ENCODE measurements at regions not wholly inside any gene's neighbourhood (a gene's known extent, or its start where the extent isn't known, plus 50 kb on each side); places are given as distances from the start of the nearest gene placed in this dataset.
"Not testable (repeated sequence)": the region's sequence is repeated elsewhere in the genome, so short reads cannot be mapped to it uniquely, and the experiment has no call there.

- in situ Hi-C loops (cut with MboI; ENCODE audit: low pct_unique_long_range_greater_than_20kb in 2 of 9, low sequenced_read_pairs in 9 of 9, unreplicated experiment in 9 of 9), result no loop called here
- ATAC-seq (replicated peaks in 6 of 8), result no peak
- Histone ChIP-seq H3K27ac (no peak overlapping the region), H3K4me1 (replicated peaks in 1 of 2) (no peaks in the 10 kb centered on the region), H3K4me3 (no peak overlapping the region)
Observed at GRCh38 chr21:21997390-21998333, 999.5 kb downstream of the NCAM2 start.

- ATAC-seq (replicated peaks in 6 of 8), result no peak
- no peak overlapping the region for H3K4me3 ChIP-seq
- no peaks in the 10 kb centered on the region for H3K4me1 ChIP-seq (replicated peaks in 1 of 2)
- WGBS, 10 experiments, result 0 to 86% (median 23%) methylated on average over 1 of the region's 1 CpG
- no peak overlapping the region for H3K27ac ChIP-seq
- in situ Hi-C loops (cut with MboI; ENCODE audit: low pct_unique_long_range_greater_than_20kb in 2 of 9, low sequenced_read_pairs in 9 of 9, unreplicated experiment in 9 of 9), result no loop called here
Observed at GRCh38 chr21:22019766-22020165, 1021.6 kb downstream of the NCAM2 start.

GRCh38 chr21:22020221-22020620 is 1022.0 kb downstream of the NCAM2 start:
- Histone ChIP-seq H3K27ac (no peak overlapping the region), H3K4me3 (no peak overlapping the region), H3K4me1 (replicated peaks in 1 of 2) (no peaks in the 10 kb centered on the region)
- in situ Hi-C loops (cut with MboI; ENCODE audit: low pct_unique_long_range_greater_than_20kb in 2 of 9, low sequenced_read_pairs in 9 of 9, unreplicated experiment in 9 of 9), result no loop called here
- 0 to 90% (median 7%) methylated on average over 1 to 3 of the region's 3 CpGs; no CpG with 5 or more reads in 1 of the 10 experiments for WGBS, 10 experiments
- ATAC-seq (replicated peaks in 6 of 8), result no peak

GRCh38 chr21:22023896-22024295 is 1025.7 kb downstream of the NCAM2 start:
- H3K4me1 ChIP-seq (replicated peaks in 1 of 2); ATAC-seq (replicated peaks in 6 of 8); H3K4me3 ChIP-seq; in situ Hi-C loops (cut with MboI; ENCODE audit: low pct_unique_long_range_greater_than_20kb in 2 of 9, low sequenced_read_pairs in 9 of 9, unreplicated experiment in 9 of 9); H3K27ac ChIP-seq: not testable (repeated sequence)
- 0 to 100% (median 40%) methylated on average over 1 to 2 of the region's 2 CpGs; no CpG with 5 or more reads in 1 of the 10 experiments for WGBS, 10 experiments

- no peak for ATAC-seq (replicated peaks in 6 of 8)
- in situ Hi-C loops (cut with MboI; ENCODE audit: low pct_unique_long_range_greater_than_20kb in 2 of 9, low sequenced_read_pairs in 9 of 9, unreplicated experiment in 9 of 9), result no loop called here
- Histone ChIP-seq H3K27ac (no peak overlapping the region), H3K4me3 (no peak overlapping the region), H3K4me1 (replicated peaks in 1 of 2) (no peaks in the 10 kb centered on the region)
- 0 to 100% (median 83%) methylated on average over 1 to 2 of the region's 2 CpGs for WGBS, 10 experiments
Observed at GRCh38 chr21:22044431-22044830, 1046.2 kb downstream of the NCAM2 start.

GRCh38 chr21:22046576-22046975 is 1048.4 kb downstream of the NCAM2 start:
- Histone ChIP-seq H3K4me3 (no peak overlapping the region), H3K4me1 (replicated peaks in 1 of 2) (peaks cover 0 to 3% of the 10 kb centered on the region in 2 donors), H3K27ac (no peak overlapping the region)
- no peak for ATAC-seq (replicated peaks in 6 of 8)
- in situ Hi-C loops (cut with MboI; ENCODE audit: low pct_unique_long_range_greater_than_20kb in 2 of 9, low sequenced_read_pairs in 9 of 9, unreplicated experiment in 9 of 9), result no loop called here

GRCh38 chr21:22056904-22057303 is 1058.7 kb downstream of the NCAM2 start:
- H3K4me1 ChIP-seq (replicated peaks in 1 of 2), result no peaks in the 10 kb centered on the region
- ATAC-seq (replicated peaks in 6 of 8), result no peak
- 7 to 100% (median 61%) methylated on average over 1 to 5 of the region's 5 CpGs for WGBS, 10 experiments
- no peak overlapping the region for H3K27ac ChIP-seq
- in situ Hi-C loops (cut with MboI; ENCODE audit: low pct_unique_long_range_greater_than_20kb in 2 of 9, low sequenced_read_pairs in 9 of 9, unreplicated experiment in 9 of 9), result no loop called here
- H3K4me3 ChIP-seq, result no peak overlapping the region

GRCh38 chr21:22062472-22063139 is 1064.4 kb downstream of the NCAM2 start:
- in situ Hi-C loops (cut with MboI; ENCODE audit: low pct_unique_long_range_greater_than_20kb in 2 of 9, low sequenced_read_pairs in 9 of 9, unreplicated experiment in 9 of 9), result no loop called here
- Histone ChIP-seq H3K4me3 (no peak overlapping the region), H3K4me1 (replicated peaks in 1 of 2) (no peaks in the 10 kb centered on the region), H3K27ac (no peak overlapping the region)
- ATAC-seq (replicated peaks in 6 of 8), result no peak

GRCh38 chr21:22063140-22063539 is 1064.9 kb downstream of the NCAM2 start:
- no peak for ATAC-seq (replicated peaks in 6 of 8)
- in situ Hi-C loops (cut with MboI; ENCODE audit: low pct_unique_long_range_greater_than_20kb in 2 of 9, low sequenced_read_pairs in 9 of 9, unreplicated experiment in 9 of 9), result no loop called here
- WGBS, 10 experiments, result 0 to 95% (median 48%) methylated on average over 1 to 2 of the region's 2 CpGs

GRCh38 chr21:22076471-22076870 is 1078.3 kb downstream of the NCAM2 start:
- Histone ChIP-seq H3K4me3 (no peak overlapping the region), H3K4me1 (replicated peaks in 1 of 2) (no peaks in the 10 kb centered on the region), H3K27ac (no peak overlapping the region)
- 9 to 100% (median 26%) methylated on average over 1 to 4 of the region's 4 CpGs for WGBS, 10 experiments
- ATAC-seq (replicated peaks in 6 of 8), result no peak
- in situ Hi-C loops (cut with MboI; ENCODE audit: low pct_unique_long_range_greater_than_20kb in 2 of 9, low sequenced_read_pairs in 9 of 9, unreplicated experiment in 9 of 9), result no loop called here

More at GRCh38 chr21:22063140-22063539, 1064.9 kb downstream of the NCAM2 start:
- Histone ChIP-seq H3K4me1 (replicated peaks in 1 of 2) (no peaks in the 10 kb centered on the region), H3K27ac (no peak overlapping the region), H3K4me3 (no peak overlapping the region)

- Histone ChIP-seq H3K27ac (no peak overlapping the region), H3K4me1 (replicated peaks in 1 of 2) (no peaks in the 10 kb centered on the region), H3K4me3 (no peak overlapping the region)
- WGBS, 10 experiments, result 3 to 100% (median 69%) methylated on average over 3 of the region's 3 CpGs; no CpG with 5 or more reads in 1 of the 10 experiments
- in situ Hi-C loops (cut with MboI; ENCODE audit: low pct_unique_long_range_greater_than_20kb in 2 of 9, low sequenced_read_pairs in 9 of 9, unreplicated experiment in 9 of 9), result no loop called here
- ATAC-seq (replicated peaks in 6 of 8), result no peak
Observed at GRCh38 chr21:22083899-22084298, 1085.7 kb downstream of the NCAM2 start.

GRCh38 chr21:22096314-22096713 is 1098.1 kb downstream of the NCAM2 start:
- H3K27ac ChIP-seq, result no peak overlapping the region
- no peak overlapping the region for H3K4me3 ChIP-seq
- ATAC-seq (replicated peaks in 6 of 8), result no peak
- in situ Hi-C loops (cut with MboI; ENCODE audit: low pct_unique_long_range_greater_than_20kb in 2 of 9, low sequenced_read_pairs in 9 of 9, unreplicated experiment in 9 of 9), result no loop called here
- WGBS, 10 experiments, result 0 to 100% (median 0%) methylated on average over 1 of the region's 1 CpG; no CpG with 5 or more reads in 5 of the 10 experiments
- H3K4me1 ChIP-seq (replicated peaks in 1 of 2), result no peaks in the 10 kb centered on the region

GRCh38 chr21:22106720-22107410 is 1108.7 kb downstream of the NCAM2 start:
- no peak for ATAC-seq (replicated peaks in 6 of 8)
- in situ Hi-C loops (cut with MboI; ENCODE audit: low pct_unique_long_range_greater_than_20kb in 2 of 9, low sequenced_read_pairs in 9 of 9, unreplicated experiment in 9 of 9), result no loop called here
- WGBS, 10 experiments, result 0 to 96% (median 75%) methylated on average over 2 of the region's 2 CpGs; no CpG with 5 or more reads in 1 of the 10 experiments

More at GRCh38 chr21:22106720-22107410, 1108.7 kb downstream of the NCAM2 start:
- Histone ChIP-seq H3K4me3 (no peak overlapping the region), H3K4me1 (replicated peaks in 1 of 2) (no peaks in the 10 kb centered on the region), H3K27ac (no peak overlapping the region)

Measured in motor neuron (in vitro differentiated cells).